GM11168 (cell line): ENCODE measurements at regions not wholly inside any gene's neighbourhood (a gene's known extent, or its start where the extent isn't known, plus 50 kb on each side); places are given as distances from the start of the nearest gene placed in this dataset.

ENCODE experiments used
- in situ Hi-C: fragments of 300-500 bp; cut with MboI; formaldehyde crosslinking; loops from one replicate; pipeline ENCODE4 v1.12.0; 2022; ENCODE audit warnings: low sequenced_read_pairs; ENCODE audit not compliant: unreplicated experiment

GRCh38 chr12:127245437-127245836 is 1021.5 kb upstream of the TMEM132C start:
- in situ Hi-C loops = no loop called here

GRCh38 chr12:127247937-127248336 is 1019.0 kb upstream of the TMEM132C start:
- in situ Hi-C loops = no loop called here

- in situ Hi-C loops = no loop called here
These were observed 1017.5 kb upstream of the TMEM132C start for GRCh38 chr12:127249428-127249827.

GRCh38 chr12:127253797-127254327 is 1013.1 kb upstream of the TMEM132C start:
- in situ Hi-C loops = no loop called here

GRCh38 chr12:127254420-127254955 is 1012.5 kb upstream of the TMEM132C start:
- in situ Hi-C loops = no loop called here

- in situ Hi-C loops = no loop called here
These were observed 1009.5 kb upstream of the TMEM132C start for GRCh38 chr12:127257366-127257935.

GRCh38 chr12:127260531-127260930 is 1006.4 kb upstream of the TMEM132C start:
- in situ Hi-C loops = no loop called here

GRCh38 chr12:127260999-127261398 is 1006.0 kb upstream of the TMEM132C start:
- in situ Hi-C loops = no loop called here

- in situ Hi-C loops = no loop called here
These were observed 1004.4 kb upstream of the TMEM132C start for GRCh38 chr12:127262615-127263014.

GRCh38 chr12:127263621-127264020 is 1003.3 kb upstream of the TMEM132C start:
- in situ Hi-C loops = no loop called here

GRCh38 chr12:127267128-127267527 is 999.8 kb upstream of the TMEM132C start:
- in situ Hi-C loops = no loop called here

GRCh38 chr12:127268213-127268612 is 998.8 kb upstream of the TMEM132C start:
- in situ Hi-C loops = no loop called here

GRCh38 chr12:127268706-127269425 is 998.1 kb upstream of the TMEM132C start:
- in situ Hi-C loops = no loop called here

- in situ Hi-C loops = no loop called here
These were observed 996.8 kb upstream of the TMEM132C start for GRCh38 chr12:127270193-127270592.

- in situ Hi-C loops = no loop called here
These were observed 995.2 kb upstream of the TMEM132C start for GRCh38 chr12:127271776-127272175.

- in situ Hi-C loops = no loop called here
These were observed 994.1 kb upstream of the TMEM132C start for GRCh38 chr12:127272864-127273263.

- in situ Hi-C loops = no loop called here
These were observed 993.3 kb upstream of the TMEM132C start for GRCh38 chr12:127273626-127274025.

GRCh38 chr12:127275416-127275815 is 991.6 kb upstream of the TMEM132C start:
- in situ Hi-C loops = loop anchor here (25.0 kb wide), 1 partner anchor 163 kb away; no protein-coding TSS in a partner anchor

- in situ Hi-C loops = loop anchor here (25.0 kb wide), 1 partner anchor 166 kb away; no protein-coding TSS in a partner anchor
These were observed 989.1 kb upstream of the TMEM132C start for GRCh38 chr12:127277882-127278281.

- in situ Hi-C loops = loop anchor here (25.0 kb wide), 1 partner anchor 166 kb away; no protein-coding TSS in a partner anchor
These were observed 988.6 kb upstream of the TMEM132C start for GRCh38 chr12:127278351-127278750.
